Loucy (cell line): ENCODE measurements at regions not wholly inside any gene's neighbourhood (a gene's known extent, or its start where the extent isn't known, plus 50 kb on each side); places are given as distances from the start of the nearest gene placed in this dataset.

ENCODE experiments used
- EZH2phosphoT487 ChIP-seq: fragments of 200-600 bp; IDR thresholded peaks from 2 replicates; pipeline ENCODE4 v1.6.1; 2018; ENCODE audit warnings: antibody characterized with exemption, mild to moderate bottlenecking, moderate library complexity, borderline replicate concordance
- TF ChIP-seq, protein P1 (sequence below): fragments of 200-600 bp; sonication (generic); conservative IDR thresholded peaks from 2 replicates; pipeline ENCODE4 v1.5.1; 2014; ENCODE audit warnings: mild to moderate bottlenecking, antibody characterized with exemption, low read length

DNA sequence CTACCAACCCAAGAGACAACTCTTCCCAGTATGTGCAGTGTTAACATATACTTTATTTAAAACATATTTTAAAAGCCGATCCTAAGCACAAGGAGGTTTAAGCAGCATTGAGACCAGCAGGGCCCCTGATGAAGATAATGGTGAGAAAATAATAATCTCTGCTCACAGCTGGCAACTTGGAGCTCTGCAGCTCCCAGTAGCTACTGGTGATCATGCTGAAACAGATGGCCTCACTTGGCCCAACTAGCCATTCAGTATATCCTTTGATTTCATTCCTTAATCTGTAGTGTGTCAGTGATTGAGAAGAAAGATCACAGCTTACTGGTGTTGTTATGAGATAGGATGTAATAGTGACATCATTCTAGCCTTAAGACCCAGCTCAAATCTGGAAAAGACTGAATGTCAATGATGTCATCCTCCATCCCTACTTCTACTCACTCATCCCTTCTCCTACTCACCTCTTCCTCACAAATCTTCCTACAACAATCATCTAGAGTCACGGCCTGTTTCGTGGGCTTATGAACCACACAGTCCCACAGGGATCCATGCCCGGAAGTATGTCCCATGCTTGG is 817.9 kb downstream of the PLA2G4A start:
- TF ChIP-seq, protein P1, sequence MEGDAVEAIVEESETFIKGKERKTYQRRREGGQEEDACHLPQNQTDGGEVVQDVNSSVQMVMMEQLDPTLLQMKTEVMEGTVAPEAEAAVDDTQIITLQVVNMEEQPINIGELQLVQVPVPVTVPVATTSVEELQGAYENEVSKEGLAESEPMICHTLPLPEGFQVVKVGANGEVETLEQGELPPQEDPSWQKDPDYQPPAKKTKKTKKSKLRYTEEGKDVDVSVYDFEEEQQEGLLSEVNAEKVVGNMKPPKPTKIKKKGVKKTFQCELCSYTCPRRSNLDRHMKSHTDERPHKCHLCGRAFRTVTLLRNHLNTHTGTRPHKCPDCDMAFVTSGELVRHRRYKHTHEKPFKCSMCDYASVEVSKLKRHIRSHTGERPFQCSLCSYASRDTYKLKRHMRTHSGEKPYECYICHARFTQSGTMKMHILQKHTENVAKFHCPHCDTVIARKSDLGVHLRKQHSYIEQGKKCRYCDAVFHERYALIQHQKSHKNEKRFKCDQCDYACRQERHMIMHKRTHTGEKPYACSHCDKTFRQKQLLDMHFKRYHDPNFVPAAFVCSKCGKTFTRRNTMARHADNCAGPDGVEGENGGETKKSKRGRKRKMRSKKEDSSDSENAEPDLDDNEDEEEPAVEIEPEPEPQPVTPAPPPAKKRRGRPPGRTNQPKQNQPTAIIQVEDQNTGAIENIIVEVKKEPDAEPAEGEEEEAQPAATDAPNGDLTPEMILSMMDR: no peak
- no peak for TF ChIP-seq EZH2phosphoT487
